ENCODE measurements at regions not wholly inside any gene's neighbourhood (a gene's known extent, or its start where the extent isn't known, plus 50 kb on each side); places are given as distances from the start of the nearest gene placed in this dataset.

- Mint-ChIP-seq H3K9me3 (ENCODE audit: unreplicated experiment) (peaks cover 3% of the 10 kb centered on the region), H3K27me3 (ENCODE audit: unreplicated experiment) (peaks cover 2% of the 10 kb centered on the region), H3K36me3 (ENCODE audit: unreplicated experiment) (no peaks in the 10 kb centered on the region), H3K27ac (ENCODE audit: unreplicated experiment) (no peak overlapping the region), H3K4me3 (ENCODE audit: unreplicated experiment) (no peak overlapping the region), H3K4me1 (ENCODE audit: low read depth, unreplicated experiment) (peaks cover 8% of the 10 kb centered on the region)
- TF ChIP-seq CTCF (IDR thresholded peaks at IDR 0.05; ENCODE audit: partially characterized antibody, unreplicated experiment): no peak
- no peak for DNase-seq
Observed at GRCh38 chr9:22279636-22280035, 167.0 kb upstream of the DMRTA1 start.

GRCh38 chr9:22285066-22285465 is 161.6 kb upstream of the DMRTA1 start:
- TF ChIP-seq CTCF (IDR thresholded peaks at IDR 0.05; ENCODE audit: partially characterized antibody, unreplicated experiment): no peak
- no peak overlapping the region for H3K4me3 Mint-ChIP-seq (ENCODE audit: unreplicated experiment)

DNA sequence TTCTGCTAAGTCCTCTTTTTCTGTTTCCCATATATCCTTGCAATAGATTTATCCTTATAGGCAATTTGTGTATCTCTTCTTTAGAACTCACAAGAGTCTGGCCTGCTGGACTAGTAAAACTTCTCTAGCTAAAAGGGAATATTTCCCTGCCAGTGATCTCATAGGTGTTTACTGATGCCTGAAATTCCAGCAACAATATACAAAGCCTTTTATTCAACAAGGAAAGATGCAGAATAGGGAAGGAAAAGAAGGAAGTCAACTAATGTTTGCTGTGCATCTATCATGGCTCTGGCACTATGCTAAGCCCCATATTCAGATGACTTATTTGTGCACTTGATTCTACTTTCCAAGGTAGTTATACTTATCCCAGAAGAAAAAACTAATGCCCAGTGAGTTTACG is 160.0 kb upstream of the DMRTA1 start:
- DNase-seq: no peak
- H3K4me1 Mint-ChIP-seq (ENCODE audit: low read depth, unreplicated experiment): peaks cover 8% of the 10 kb centered on the region
- no peak overlapping the region for H3K4me3 Mint-ChIP-seq (ENCODE audit: unreplicated experiment)
- no peak overlapping the region for H3K27ac Mint-ChIP-seq (ENCODE audit: unreplicated experiment)
- H3K27me3 Mint-ChIP-seq (ENCODE audit: unreplicated experiment): no peaks in the 10 kb centered on the region
- peaks cover 2% of the 10 kb centered on the region for H3K9me3 Mint-ChIP-seq (ENCODE audit: unreplicated experiment)
- no peak for TF ChIP-seq CTCF (IDR thresholded peaks at IDR 0.05; ENCODE audit: partially characterized antibody, unreplicated experiment)
- no peaks in the 10 kb centered on the region for H3K36me3 Mint-ChIP-seq (ENCODE audit: unreplicated experiment)

More at GRCh38 chr9:22285066-22285465, 161.6 kb upstream of the DMRTA1 start:
- Mint-ChIP-seq H3K27me3 (ENCODE audit: unreplicated experiment) (no peaks in the 10 kb centered on the region), H3K36me3 (ENCODE audit: unreplicated experiment) (no peaks in the 10 kb centered on the region), H3K9me3 (ENCODE audit: unreplicated experiment) (peaks cover 3% of the 10 kb centered on the region), H3K4me1 (ENCODE audit: low read depth, unreplicated experiment) (peaks cover 8% of the 10 kb centered on the region), H3K27ac (ENCODE audit: unreplicated experiment) (no peak overlapping the region)
- no peak for DNase-seq

DNA sequence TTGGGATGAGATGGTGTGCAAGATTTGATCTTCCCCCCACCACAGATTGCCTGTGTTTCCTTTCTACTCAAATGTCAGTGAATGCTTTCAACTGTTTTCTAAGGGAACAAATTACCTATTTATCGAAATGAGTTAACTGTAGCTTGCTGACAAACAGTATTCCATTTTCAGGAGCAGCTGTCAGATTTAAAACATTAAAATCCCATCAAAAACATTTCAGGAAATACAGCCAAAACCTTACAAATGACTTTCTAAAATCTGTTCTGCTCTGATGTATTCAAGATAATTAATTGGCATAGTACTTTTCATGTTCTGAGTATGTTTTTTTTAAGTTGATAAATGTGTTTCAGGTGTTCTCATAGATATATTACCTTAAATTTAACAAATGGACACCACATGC is 158.0 kb upstream of the DMRTA1 start:
- Mint-ChIP-seq H3K9me3 (ENCODE audit: unreplicated experiment) (peaks cover under 1% of the 10 kb centered on the region), H3K4me1 (ENCODE audit: low read depth, unreplicated experiment) (peaks cover 2% of the 10 kb centered on the region), H3K27ac (ENCODE audit: unreplicated experiment) (no peak overlapping the region), H3K27me3 (ENCODE audit: unreplicated experiment) (no peaks in the 10 kb centered on the region), H3K4me3 (ENCODE audit: unreplicated experiment) (no peak overlapping the region), H3K36me3 (ENCODE audit: unreplicated experiment) (no peaks in the 10 kb centered on the region)
- no peak for TF ChIP-seq CTCF (IDR thresholded peaks at IDR 0.05; ENCODE audit: partially characterized antibody, unreplicated experiment)
- no peak for DNase-seq

DNA sequence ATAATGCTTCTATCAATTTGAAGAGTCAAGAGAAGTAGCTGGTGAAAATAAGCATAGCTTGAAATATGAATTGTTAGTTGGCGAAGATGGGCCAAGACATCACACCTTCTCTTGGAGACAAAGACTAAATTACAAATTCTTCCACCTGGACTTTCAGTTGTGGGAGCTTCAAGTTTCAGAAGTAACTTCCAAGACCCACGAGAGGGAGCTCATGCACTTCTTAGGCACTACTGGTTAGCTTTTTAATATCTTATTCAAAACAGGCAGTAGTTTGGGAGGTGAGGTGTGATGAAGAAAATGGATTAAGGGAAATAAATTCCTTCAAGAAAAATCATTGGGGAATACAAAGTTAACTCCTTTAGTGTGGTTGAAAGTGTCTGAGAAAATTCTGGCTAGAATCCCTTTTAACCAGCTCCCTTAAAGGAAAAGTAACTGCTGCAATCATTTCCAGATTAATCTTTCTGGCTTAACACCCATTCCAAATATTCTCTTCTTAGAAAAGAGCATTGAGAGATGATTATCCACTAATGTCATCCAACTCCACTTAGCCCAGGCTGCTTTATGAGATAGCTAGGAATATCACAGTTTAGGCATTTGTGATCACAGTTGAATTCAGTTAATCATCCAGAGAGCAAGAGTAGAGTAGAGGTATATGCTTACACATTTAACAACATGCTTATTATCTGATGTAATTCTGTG is 139.5 kb upstream of the DMRTA1 start:
- H3K4me3 Mint-ChIP-seq (ENCODE audit: unreplicated experiment): no peak overlapping the region
- H3K27me3 Mint-ChIP-seq (ENCODE audit: unreplicated experiment): peaks cover 2% of the 10 kb centered on the region
- DNase-seq: no peak
- no peak overlapping the region for H3K27ac Mint-ChIP-seq (ENCODE audit: unreplicated experiment)
- peak; percentile 39 for TF ChIP-seq CTCF (IDR thresholded peaks at IDR 0.05; ENCODE audit: partially characterized antibody, unreplicated experiment)
- peaks cover 8% of the 10 kb centered on the region for H3K4me1 Mint-ChIP-seq (ENCODE audit: low read depth, unreplicated experiment)
- H3K36me3 Mint-ChIP-seq (ENCODE audit: unreplicated experiment): peaks cover 10% of the 10 kb centered on the region
- H3K9me3 Mint-ChIP-seq (ENCODE audit: unreplicated experiment): no peaks in the 10 kb centered on the region
